Occipital lobe (tissue), 1 donor: ENCODE measurements at regions not wholly inside any gene's neighbourhood (a gene's known extent, or its start where the extent isn't known, plus 50 kb on each side); places are given as distances from the start of the nearest gene placed in this dataset.

Experiments used
- DNase-seq: peaks from one replicate; lab custom pipeline; 2025; lab: John Stamatoyannopoulos, UW

GRCh38 chr1:37085393-37085792, 51.1 kb upstream of the GRIK3 start:
- no peak for DNase-seq

DNA sequence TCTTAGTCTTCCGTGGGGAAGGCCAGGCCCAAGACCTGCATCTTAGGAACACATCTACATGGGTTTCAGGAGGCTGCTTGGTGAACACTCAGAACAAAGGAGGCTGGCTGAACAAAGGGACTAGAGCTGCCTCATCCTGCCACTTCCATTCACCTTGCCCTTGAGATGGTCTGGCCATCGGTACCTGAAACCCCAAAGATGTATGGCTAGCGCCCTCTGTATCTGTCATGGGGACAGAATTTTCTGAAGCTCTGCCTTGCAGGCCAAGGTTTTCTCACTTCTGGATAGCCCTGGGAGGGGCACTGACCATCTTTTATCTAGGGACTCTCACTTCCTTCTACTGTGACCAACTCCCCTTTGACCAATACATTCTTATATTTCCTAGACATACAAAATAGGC, 55.4 kb upstream of the GRIK3 start:
- no peak for DNase-seq

DNA sequence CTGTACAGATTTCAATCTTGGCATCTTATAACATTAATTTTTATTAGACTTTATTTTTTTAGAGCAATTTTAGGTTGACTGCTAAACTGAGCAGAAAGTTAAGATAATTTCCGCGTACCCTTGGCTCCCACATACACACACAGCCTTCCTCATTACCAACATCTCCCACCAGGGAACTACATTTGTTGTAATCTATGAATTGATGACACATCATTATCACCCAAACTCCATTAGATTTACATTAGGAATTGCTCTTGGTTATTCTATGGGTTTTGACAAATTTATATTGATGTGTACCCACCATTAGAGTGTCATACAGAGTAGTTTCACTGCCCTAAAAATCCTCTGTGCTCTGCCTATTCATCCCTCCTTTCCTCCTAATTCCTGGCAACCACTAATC, 56.4 kb upstream of the GRIK3 start:
- DNase-seq, result no peak

GRCh38 chr1:37092937-37093336, 58.6 kb upstream of the GRIK3 start:
- no peak for DNase-seq

- DNase-seq, result no peak
These were observed 60.0 kb upstream of the GRIK3 start for GRCh38 chr1:37094302-37094701.

GRCh38 chr1:37096523-37096922, 62.2 kb upstream of the GRIK3 start:
- DNase-seq, result no peak

GRCh38 chr1:37097731-37098130, 63.4 kb upstream of the GRIK3 start:
- DNase-seq, result no peak

DNA sequence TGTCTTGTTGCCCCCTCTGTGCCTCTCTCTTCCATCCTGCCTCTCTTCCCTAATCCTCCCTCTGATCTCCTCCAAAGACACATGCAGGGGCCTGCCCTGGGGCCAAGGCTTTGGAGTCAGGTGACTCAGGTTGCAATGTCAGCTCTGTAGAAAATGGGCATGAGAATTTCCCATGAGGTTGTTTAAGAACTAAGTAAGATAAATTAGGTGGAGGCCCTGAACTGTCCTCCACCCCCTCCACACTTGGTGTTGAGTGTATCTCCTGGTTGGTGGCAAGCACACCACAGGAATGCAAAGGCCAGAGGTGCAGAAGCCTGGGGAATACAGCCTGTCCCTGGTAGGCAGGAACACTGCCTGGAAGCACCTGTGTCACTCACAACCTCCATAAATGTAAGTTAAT, 63.9 kb upstream of the GRIK3 start:
- no peak for DNase-seq

DNA sequence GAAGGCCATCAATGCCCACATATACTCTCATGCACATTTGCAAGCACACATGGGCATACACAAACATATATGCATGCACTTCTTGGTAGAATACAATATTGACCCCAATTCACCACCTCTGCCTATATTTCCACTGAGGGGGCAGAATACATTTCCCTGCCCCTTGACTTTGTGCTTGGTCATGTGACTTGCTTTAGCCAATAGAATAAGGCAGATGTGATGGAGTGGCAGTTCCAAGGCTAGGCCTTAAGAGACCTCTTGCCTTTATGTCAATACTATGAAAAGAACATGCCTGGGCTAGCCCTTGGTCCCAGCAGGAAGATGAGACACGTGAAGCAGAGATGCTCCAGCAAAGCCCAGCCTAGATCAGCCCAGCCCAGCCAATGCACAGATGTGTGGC, 66.0 kb upstream of the GRIK3 start:
- DNase-seq, result no peak

GRCh38 chr1:37102656-37103382, 68.5 kb upstream of the GRIK3 start:
- DNase-seq, result no peak

GRCh38 chr1:37105911-37106310, 71.6 kb upstream of the GRIK3 start:
- DNase-seq, result no peak

DNA sequence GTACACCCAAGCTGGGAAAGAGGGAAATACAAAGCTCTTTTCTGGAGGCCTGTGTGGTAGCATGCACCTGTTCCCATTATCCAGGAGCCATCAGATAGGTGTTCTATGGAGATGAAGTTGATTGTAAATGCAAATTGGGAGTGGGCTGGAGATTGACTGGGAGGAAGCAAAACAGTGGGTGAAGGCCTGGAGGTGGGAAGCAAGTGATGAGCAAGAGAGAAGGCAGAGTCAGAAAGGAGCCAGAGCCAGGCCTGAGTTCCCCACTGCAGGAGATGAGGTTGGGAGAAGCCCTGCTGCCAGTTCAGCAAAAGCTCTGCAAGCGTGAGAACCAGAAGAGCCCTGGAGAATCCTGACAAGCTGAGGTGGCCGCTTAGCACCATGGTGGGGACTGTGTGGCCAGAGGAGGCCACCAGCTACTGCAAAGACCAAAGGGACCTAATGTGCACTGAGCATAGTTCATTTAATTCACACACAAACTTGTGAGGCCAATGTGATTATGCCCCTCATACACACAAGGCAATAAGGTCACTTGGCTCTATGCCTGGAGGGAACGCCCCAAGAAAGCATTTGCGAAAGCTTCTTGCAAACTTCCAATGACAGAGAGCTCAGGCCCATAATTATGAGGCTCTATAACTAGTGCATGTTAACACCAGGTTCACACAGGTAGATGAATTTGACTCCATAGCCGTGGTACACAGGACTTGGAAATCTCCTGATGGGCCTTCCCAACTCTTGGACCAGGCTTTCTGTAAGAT, 73.0 kb upstream of the GRIK3 start:
- no peak for DNase-seq

DNA sequence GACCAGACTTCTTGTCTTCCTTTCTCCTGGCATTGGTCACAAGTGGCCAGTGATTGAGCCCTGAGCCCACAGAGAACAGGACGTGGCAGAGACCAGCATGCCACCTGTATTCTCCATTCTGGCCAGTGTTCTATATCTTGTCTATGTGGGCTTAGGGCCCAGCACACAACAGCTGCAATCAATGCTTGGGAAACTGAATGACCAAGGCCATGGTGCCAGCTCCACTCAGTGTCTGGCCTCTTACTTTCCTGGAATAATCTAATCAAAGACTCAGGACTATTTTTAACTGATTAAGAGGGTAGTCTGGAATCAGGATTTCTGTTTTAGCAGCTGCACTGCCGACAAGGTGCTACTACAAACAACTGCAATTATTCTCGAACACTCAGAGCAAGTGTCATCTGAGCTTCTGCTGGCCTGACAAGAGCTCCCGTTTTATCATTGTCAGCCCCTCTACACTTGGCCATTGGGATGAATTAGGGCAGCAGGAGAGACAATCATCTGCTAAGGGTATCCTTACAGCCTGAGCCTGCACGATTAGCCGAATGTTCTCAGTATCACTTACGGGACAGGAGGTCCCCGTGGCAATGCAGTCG, 74.4 kb upstream of the GRIK3 start:
- no peak for DNase-seq

- no peak for DNase-seq
These were observed 78.1 kb upstream of the GRIK3 start for GRCh38 chr1:37112430-37112829.

DNA sequence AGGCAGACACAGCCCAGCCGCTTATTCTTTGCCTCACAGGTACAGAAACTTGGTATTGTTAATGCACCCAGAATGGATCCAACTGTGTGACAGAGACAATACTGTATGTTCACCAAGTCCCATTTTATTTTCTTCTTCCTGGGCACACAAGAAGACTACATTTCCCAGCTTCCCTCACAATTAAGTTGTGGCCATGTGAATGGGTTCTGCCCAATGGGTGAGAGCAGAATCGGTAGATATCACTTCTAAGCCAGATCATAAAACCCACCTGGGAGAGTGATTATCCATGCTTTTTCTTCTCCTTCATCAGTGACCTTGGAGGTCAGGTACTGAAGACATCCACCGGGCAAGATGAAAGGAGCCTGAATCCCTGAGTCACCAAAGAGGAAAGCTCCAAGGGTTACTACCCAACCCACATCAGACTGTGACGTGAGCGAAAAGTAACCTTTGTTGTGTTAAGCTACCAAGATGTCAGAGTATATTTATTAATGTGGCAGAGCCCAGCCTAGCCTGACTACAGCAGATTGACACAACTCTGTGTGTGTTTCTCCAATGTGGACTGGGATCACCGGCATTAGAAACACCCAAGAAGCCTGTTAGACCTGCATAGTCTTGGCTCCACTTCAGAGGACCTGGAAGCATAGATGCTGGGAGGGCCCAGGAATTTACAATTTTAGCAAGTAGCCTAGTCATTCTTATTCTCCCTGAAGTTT, 79.1 kb upstream of the GRIK3 start:
- no peak for DNase-seq

GRCh38 chr1:37118790-37119189, 84.5 kb upstream of the GRIK3 start:
- no peak for DNase-seq

- no peak for DNase-seq
These were observed 86.0 kb upstream of the GRIK3 start for GRCh38 chr1:37120279-37120678.

GRCh38 chr1:37123276-37124115, 89.2 kb upstream of the GRIK3 start:
- DNase-seq, result no peak

- DNase-seq, result no peak
These were observed 90.2 kb upstream of the GRIK3 start for GRCh38 chr1:37124501-37124900.

GRCh38 chr1:37125295-37125694, 91.0 kb upstream of the GRIK3 start:
- no peak for DNase-seq

DNA sequence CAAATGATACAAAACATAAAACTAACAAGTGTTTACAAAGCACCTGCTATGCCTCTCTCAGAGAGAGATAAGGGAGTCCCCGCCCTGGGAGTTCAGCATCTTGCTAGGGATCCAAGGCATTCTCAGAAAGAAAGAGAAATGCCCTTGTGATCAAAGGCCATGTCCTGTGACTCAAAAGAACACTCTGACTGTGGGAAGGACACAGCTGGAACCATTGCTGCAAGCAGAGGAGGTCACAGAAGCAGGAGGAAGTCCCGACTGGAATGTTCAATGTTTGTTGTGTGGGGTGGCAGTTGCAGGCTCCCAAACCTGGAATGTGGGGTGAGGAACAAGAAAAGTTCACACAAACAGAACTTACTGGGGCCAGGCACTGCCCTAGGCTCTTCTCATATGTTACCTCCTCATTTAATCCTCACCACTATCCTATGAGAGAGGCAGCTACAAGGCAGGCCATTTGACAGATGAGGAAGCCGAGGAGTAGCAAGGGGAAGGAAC, 93.0 kb upstream of the GRIK3 start:
- DNase-seq, result no peak
